Esophagus muscularis mucosa (tissue), 4 donors: ENCODE measurements at regions not wholly inside any gene's neighbourhood (a gene's known extent, or its start where the extent isn't known, plus 50 kb on each side); places are given as distances from the start of the nearest gene placed in this dataset.

Experiments used
- DNase-seq: peaks from one replicate; pipeline ENCODE4 v3.0.0-alpha.2; 2017; ENCODE audit errors: extremely low spot score
- H3K27ac ChIP-seq, 4 donors: fragments of 200-600 bp; sonication (generic); replicated peaks in 1 of 4; 1 replicate in 3 of 4; 2 replicates in 1 of 4; pipeline ENCODE4 v1.5.1; 2016 to 2019; ENCODE audit warnings: mild to moderate bottlenecking in 1 of 4
- H3K27me3 ChIP-seq, 4 donors: fragments of 200-600 bp; sonication (generic); one replicate each; pipeline versions ENCODE4 v1.5.1 to v1.6.0; 2016 to 2019
- H3K36me3 ChIP-seq, 4 donors: fragments of 200-600 bp; sonication (generic); one replicate each; pipeline ENCODE4 v1.5.1; 2016 to 2019
- H3K4me1 ChIP-seq, 4 donors: fragments of 200-600 bp; sonication (generic); one replicate each; pipeline ENCODE4 v1.5.1; 2016 to 2019
- H3K4me3 ChIP-seq, 4 donors: fragments of 200-600 bp; sonication (generic); 1 replicate in 2 of 4; 2 replicates in 2 of 4; pipeline ENCODE4 v1.5.1; 2016 to 2019; ENCODE audit warnings: mild to moderate bottlenecking in 4 of 4, moderate library complexity in 1 of 4
- H3K9me3 ChIP-seq, 4 donors: fragments of 200-600 bp; sonication (generic); 1 replicate in 3 of 4; 2 replicates in 1 of 4; pipeline ENCODE4 v1.5.1; 2016 to 2019
- EP300 ChIP-seq: sonication (generic); formaldehyde crosslinking; IDR thresholded peaks from one replicate; pipeline ENCODE4 v1.6.1; 2017; ENCODE audit warnings: antibody characterized with exemption
- POLR2A ChIP-seq: fragments of 450-650 bp; IDR thresholded peaks from one replicate; pipeline ENCODE4 v1.6.1; 2017; ENCODE audit warnings: antibody characterized with exemption, moderate library complexity, mild to moderate bottlenecking, low read depth
- POLR2AphosphoS5 ChIP-seq, 2 donors: sonication (generic); formaldehyde crosslinking; IDR thresholded peaks; one replicate each; pipeline ENCODE4 v1.6.1; 2017; ENCODE audit warnings: antibody characterized with exemption in 2 of 2
- WGBS: methylation state at CpG from one replicate; pipeline ENCODE4 v1.1.5; 2018; 5-methylcytosine and 5-hydroxymethylcytosine counted together
- intact Hi-C: fragments of 100-400 bp; cut with DNase I; formaldehyde crosslinking; loops from one replicate; pipeline ENCODE4 v1.15.1; 2023
- TF ChIP-seq, protein P1 (sequence below), 3 experiments: fragments of 200-600 bp in 2 of 3; fragments of 450-650 bp in 1 of 3; sonication (generic) in 2 of 3; IDR thresholded peaks; one replicate each; pipeline ENCODE4 v1.5.1; 2017 to 2019; ENCODE audit warnings: antibody characterized with exemption in 3 of 3, mild to moderate bottlenecking in 2 of 3, moderate library complexity in 1 of 3

DNA sequence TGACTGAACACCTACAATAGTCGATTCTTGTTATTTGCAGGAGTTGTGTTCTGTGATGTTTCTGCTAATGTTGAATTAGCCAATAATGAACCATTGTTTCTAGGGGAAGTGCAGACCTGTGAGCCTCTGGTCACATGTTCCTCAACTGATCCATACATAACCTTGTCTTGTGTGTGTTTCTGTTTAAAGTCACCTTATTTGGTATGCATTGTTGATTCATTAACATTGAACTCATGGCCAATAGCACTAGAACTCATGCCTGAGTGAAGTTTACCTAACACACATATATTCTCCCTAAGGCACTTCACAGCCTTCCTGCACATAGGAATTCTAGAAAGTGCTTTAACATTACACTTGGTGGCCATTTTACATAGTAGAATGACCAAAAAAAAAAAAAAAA is 271.8 kb upstream of the PLET1 start:
- H3K27me3 ChIP-seq, result no peaks in the 10 kb centered on the region
- 71% methylated on average over 1 of the region's 1 CpG for WGBS
- TF ChIP-seq, protein P1, sequence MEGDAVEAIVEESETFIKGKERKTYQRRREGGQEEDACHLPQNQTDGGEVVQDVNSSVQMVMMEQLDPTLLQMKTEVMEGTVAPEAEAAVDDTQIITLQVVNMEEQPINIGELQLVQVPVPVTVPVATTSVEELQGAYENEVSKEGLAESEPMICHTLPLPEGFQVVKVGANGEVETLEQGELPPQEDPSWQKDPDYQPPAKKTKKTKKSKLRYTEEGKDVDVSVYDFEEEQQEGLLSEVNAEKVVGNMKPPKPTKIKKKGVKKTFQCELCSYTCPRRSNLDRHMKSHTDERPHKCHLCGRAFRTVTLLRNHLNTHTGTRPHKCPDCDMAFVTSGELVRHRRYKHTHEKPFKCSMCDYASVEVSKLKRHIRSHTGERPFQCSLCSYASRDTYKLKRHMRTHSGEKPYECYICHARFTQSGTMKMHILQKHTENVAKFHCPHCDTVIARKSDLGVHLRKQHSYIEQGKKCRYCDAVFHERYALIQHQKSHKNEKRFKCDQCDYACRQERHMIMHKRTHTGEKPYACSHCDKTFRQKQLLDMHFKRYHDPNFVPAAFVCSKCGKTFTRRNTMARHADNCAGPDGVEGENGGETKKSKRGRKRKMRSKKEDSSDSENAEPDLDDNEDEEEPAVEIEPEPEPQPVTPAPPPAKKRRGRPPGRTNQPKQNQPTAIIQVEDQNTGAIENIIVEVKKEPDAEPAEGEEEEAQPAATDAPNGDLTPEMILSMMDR (IDR thresholded peaks at IDR 0.05), result no peak
- TF ChIP-seq POLR2AphosphoS5 (IDR thresholded peaks at IDR 0.05) (no peak), EP300 (no peak), POLR2A (no peak)
- no peaks in the 10 kb centered on the region for H3K9me3 ChIP-seq
- H3K4me3 ChIP-seq, result no peak overlapping the region
- no peaks in the 10 kb centered on the region for H3K36me3 ChIP-seq
- peaks cover 0 to under 1% (median 0%) of the 10 kb centered on the region in 4 donors for H3K4me1 ChIP-seq
- no peak overlapping the region for H3K27ac ChIP-seq
- DNase-seq, result no peak
- intact Hi-C loops, result no loop called here

DNA sequence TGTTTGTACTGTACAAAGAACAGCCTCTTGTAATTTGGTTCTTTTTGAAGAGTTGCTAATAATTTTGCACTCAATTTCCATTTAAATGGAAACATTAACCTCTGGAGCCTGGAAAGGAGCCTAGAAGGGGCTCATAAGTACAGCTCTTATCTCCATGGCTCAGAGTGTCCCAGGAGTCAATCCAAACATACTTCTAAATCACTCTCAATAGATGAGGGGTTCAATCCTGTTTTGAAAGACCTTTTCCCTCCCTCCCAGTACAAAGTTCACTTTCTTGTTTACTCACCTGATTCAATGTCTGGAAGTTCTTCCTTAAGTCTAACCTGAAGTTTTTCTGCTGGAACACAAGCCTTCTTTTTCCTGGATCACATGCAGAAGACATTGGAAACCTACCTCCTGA is 273.0 kb upstream of the PLET1 start:
- DNase-seq, result no peak
- Histone ChIP-seq H3K9me3 (no peaks in the 10 kb centered on the region), H3K36me3 (no peaks in the 10 kb centered on the region), H3K4me1 (peaks cover 0 to under 1% (median 0%) of the 10 kb centered on the region in 4 donors), H3K27ac (no peak overlapping the region), H3K4me3 (no peak overlapping the region), H3K27me3 (no peaks in the 10 kb centered on the region)
- TF ChIP-seq POLR2A (no peak), EP300 (no peak)
- TF ChIP-seq, protein P1 (IDR thresholded peaks at IDR 0.05), result no peak
- intact Hi-C loops, result no loop called here

DNA sequence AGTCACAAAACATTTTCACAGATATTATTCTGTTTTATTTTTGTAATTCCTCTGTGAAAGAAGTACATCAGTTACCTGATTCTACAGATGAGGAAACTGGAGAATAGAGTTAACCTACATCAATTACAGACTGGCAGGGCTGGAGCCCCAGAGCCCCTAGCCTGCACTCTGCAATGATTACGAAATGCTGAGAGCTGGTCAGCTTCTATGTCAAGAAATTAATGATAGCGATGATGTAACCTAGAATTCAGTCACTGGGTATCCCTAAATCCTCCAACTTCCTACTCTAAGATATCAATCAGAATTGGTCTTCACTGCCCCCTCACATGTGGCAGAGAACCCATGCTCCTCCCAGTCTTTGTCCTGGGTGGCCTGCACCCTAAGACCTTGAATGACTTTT is 273.5 kb upstream of the PLET1 start:
- TF ChIP-seq POLR2A (no peak), EP300 (no peak), POLR2AphosphoS5 (IDR thresholded peaks at IDR 0.05) (no peak)
- TF ChIP-seq, protein P1 (IDR thresholded peaks at IDR 0.05), result no peak
- no peak for DNase-seq
- H3K27ac ChIP-seq, result no peak overlapping the region

DNA sequence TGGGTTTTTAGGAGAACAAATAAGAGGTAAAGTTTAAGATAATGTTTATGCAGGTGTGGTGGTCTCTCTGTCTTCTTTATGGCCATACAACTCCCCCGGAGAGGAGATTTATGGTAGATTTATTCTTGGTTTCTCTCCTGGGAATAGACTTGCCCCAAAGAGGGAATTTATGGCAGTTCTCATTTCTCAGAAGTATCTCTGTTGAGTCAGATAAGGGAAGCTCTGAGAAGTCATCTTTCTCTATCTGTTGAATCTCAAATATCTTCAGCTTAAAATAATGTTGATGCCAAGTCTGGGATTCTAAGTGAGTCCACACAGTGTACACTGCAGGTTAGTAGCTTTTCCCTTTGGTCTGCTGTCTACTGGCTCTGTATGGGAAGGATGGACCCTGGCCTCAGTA is 276.4 kb upstream of the PLET1 start:
- Histone ChIP-seq H3K27ac (no peak overlapping the region), H3K27me3 (no peaks in the 10 kb centered on the region), H3K4me3 (no peak overlapping the region), H3K4me1 (peaks cover 0 to 9% (median 8%) of the 10 kb centered on the region in 4 donors), H3K36me3 (no peaks in the 10 kb centered on the region), H3K9me3 (no peaks in the 10 kb centered on the region)
- no peak for DNase-seq
- 88% methylated on average over 1 of the region's 1 CpG for WGBS
- no peak for TF ChIP-seq EP300
- TF ChIP-seq POLR2A, result no peak
- no peak for TF ChIP-seq POLR2AphosphoS5 (IDR thresholded peaks at IDR 0.05)
- TF ChIP-seq, protein P1 (IDR thresholded peaks at IDR 0.05), result no peak
- intact Hi-C loops, result no loop called here

More for the DNA sequence above, 273.5 kb upstream of the PLET1 start:
- Histone ChIP-seq H3K4me3 (no peak overlapping the region), H3K4me1 (peaks cover 0 to 6% (median 5%) of the 10 kb centered on the region in 4 donors), H3K9me3 (no peaks in the 10 kb centered on the region), H3K27me3 (no peaks in the 10 kb centered on the region), H3K36me3 (no peaks in the 10 kb centered on the region)
- WGBS, result 80% methylated on average over 2 of the region's 2 CpGs
- intact Hi-C loops, result no loop called here

DNA sequence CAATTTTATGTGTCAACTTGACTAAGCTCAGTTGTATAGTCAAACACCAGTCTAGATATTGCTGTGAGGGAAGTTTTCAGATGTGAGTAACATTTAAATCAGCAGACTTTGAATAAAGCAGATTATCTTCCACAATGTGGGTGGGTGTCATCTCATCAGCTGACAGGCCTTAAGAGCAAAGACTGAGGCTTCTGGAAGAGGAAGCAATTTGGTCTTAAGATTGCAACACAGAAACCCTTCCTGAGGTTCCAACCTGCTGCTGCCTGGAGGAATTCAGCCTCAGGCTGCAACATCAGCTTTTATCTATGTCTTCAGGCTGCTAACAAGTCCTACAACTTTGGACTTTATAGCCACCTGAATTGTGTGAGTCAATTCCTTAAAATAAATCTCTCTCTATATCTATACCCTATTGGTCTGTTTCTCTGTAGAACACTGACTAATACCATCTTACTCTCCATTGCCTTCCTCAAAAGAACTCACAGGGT is 277.2 kb upstream of the PLET1 start:
- Histone ChIP-seq H3K9me3 (no peaks in the 10 kb centered on the region), H3K27me3 (no peaks in the 10 kb centered on the region), H3K36me3 (no peaks in the 10 kb centered on the region), H3K4me1 (peaks cover 0 to 9% (median 8%) of the 10 kb centered on the region in 4 donors), H3K27ac (no peak overlapping the region), H3K4me3 (no peak overlapping the region)
- DNase-seq, result no peak
- intact Hi-C loops, result no loop called here
- TF ChIP-seq EP300 (no peak), POLR2A (no peak), POLR2AphosphoS5 (IDR thresholded peaks at IDR 0.05) (no peak)
- TF ChIP-seq, protein P1 (IDR thresholded peaks at IDR 0.05), result no peak
